GM21786 (cell line): ENCODE measurements at regions not wholly inside any gene's neighbourhood (a gene's known extent, or its start where the extent isn't known, plus 50 kb on each side); places are given as distances from the start of the nearest gene placed in this dataset.
A peak's percentile ranks its signal among the peaks of the same experiment; 100 is the strongest.

Experiments
- ATAC-seq: cut with Tn5 transposase; IDR thresholded peaks from one replicate; pipeline ENCODE4 v1.9.1; 2021; ENCODE audit not compliant: unreplicated experiment

GRCh38 chr7:25994433-25994994, 157.5 kb upstream of the NFE2L3 start:
- no peak for ATAC-seq

- no peak for ATAC-seq
Measured at GRCh38 chr7:25995216-25995615, 156.8 kb upstream of the NFE2L3 start.

GRCh38 chr7:25996006-25996408, 156.0 kb upstream of the NFE2L3 start:
- ATAC-seq, result no peak

- ATAC-seq, result no peak
Measured at GRCh38 chr7:25998499-25998898, 153.5 kb upstream of the NFE2L3 start.

GRCh38 chr7:26000841-26001240, 151.2 kb upstream of the NFE2L3 start:
- no peak for ATAC-seq

- ATAC-seq, result no peak
Measured at GRCh38 chr7:26001662-26002244, 150.2 kb upstream of the NFE2L3 start.

GRCh38 chr7:26005683-26006410, 146.2 kb upstream of the NFE2L3 start:
- no peak for ATAC-seq

GRCh38 chr7:26006426-26006825, 145.6 kb upstream of the NFE2L3 start:
- ATAC-seq, result no peak

- no peak for ATAC-seq
Measured at GRCh38 chr7:26007510-26007909, 144.5 kb upstream of the NFE2L3 start.

- no peak for ATAC-seq
Measured at GRCh38 chr7:26008428-26008827, 143.6 kb upstream of the NFE2L3 start.

- peak; percentile 67 for ATAC-seq
Measured at GRCh38 chr7:26011039-26011696, 140.8 kb upstream of the NFE2L3 start.

- ATAC-seq, result no peak
Measured at GRCh38 chr7:26013551-26014083, 138.4 kb upstream of the NFE2L3 start.

- ATAC-seq, result no peak
Measured at GRCh38 chr7:26022982-26023381, 129.0 kb upstream of the NFE2L3 start.

- ATAC-seq, result no peak
Measured at GRCh38 chr7:26029911-26030310, 122.1 kb upstream of the NFE2L3 start.

- ATAC-seq, result no peak
Measured at GRCh38 chr7:26034391-26034790, 117.6 kb upstream of the NFE2L3 start.

GRCh38 chr7:26035552-26035951, 116.4 kb upstream of the NFE2L3 start:
- no peak for ATAC-seq

GRCh38 chr7:26036092-26036491, 115.9 kb upstream of the NFE2L3 start:
- ATAC-seq, result no peak

- no peak for ATAC-seq
Measured at GRCh38 chr7:26038201-26038990, 113.6 kb upstream of the NFE2L3 start.

- ATAC-seq, result no peak
Measured at GRCh38 chr7:26040085-26040484, 111.9 kb upstream of the NFE2L3 start.

- ATAC-seq, result no peak
Measured at GRCh38 chr7:26042237-26042636, 109.8 kb upstream of the NFE2L3 start.

GRCh38 chr7:26043801-26044200, 108.2 kb upstream of the NFE2L3 start:
- no peak for ATAC-seq
